GM18870 (cell line): ENCODE measurements at regions not wholly inside any gene's neighbourhood (a gene's known extent, or its start where the extent isn't known, plus 50 kb on each side); places are given as distances from the start of the nearest gene placed in this dataset.
"Not testable (repeated sequence)": the region's sequence is repeated elsewhere in the genome, so short reads cannot be mapped to it uniquely, and the experiment has no call there.

Experiments
- ATAC-seq: cut with Tn5 transposase; IDR thresholded peaks from one replicate; pipeline ENCODE4 v1.9.1; 2021; ENCODE audit warnings: moderate library complexity; ENCODE audit not compliant: unreplicated experiment

GRCh38 chr2:52423111-52423510, 1344.5 kb upstream of the CHAC2 start:
- no peak for ATAC-seq

GRCh38 chr2:52416340-52416739, 1351.3 kb upstream of the CHAC2 start:
- ATAC-seq, result no peak

- ATAC-seq, result no peak
These were observed 1352.9 kb upstream of the CHAC2 start for GRCh38 chr2:52414561-52415295.

- not testable (repeated sequence) for ATAC-seq
These were observed 1358.1 kb upstream of the CHAC2 start for GRCh38 chr2:52409308-52410118.

GRCh38 chr2:52405980-52406379, 1361.6 kb upstream of the CHAC2 start:
- no peak for ATAC-seq

- ATAC-seq, result no peak
These were observed 1362.7 kb upstream of the CHAC2 start for GRCh38 chr2:52404866-52405265.

GRCh38 chr2:52404046-52404445, 1363.6 kb upstream of the CHAC2 start:
- ATAC-seq, result no peak

GRCh38 chr2:52402128-52402527, 1365.5 kb upstream of the CHAC2 start:
- no peak for ATAC-seq

- no peak for ATAC-seq
These were observed 1364.9 kb upstream of the NRXN1 start for GRCh38 chr2:52396836-52397235.

GRCh38 chr2:52395912-52396311, 1364.0 kb upstream of the NRXN1 start:
- no peak for ATAC-seq

- no peak for ATAC-seq
These were observed 1359.7 kb upstream of the NRXN1 start for GRCh38 chr2:52391621-52392020.

GRCh38 chr2:52390651-52391050, 1358.7 kb upstream of the NRXN1 start:
- no peak for ATAC-seq

GRCh38 chr2:52387937-52388590, 1356.1 kb upstream of the NRXN1 start:
- no peak for ATAC-seq

- no peak for ATAC-seq
These were observed 1354.6 kb upstream of the NRXN1 start for GRCh38 chr2:52386433-52387030.

- no peak for ATAC-seq
These were observed 1351.6 kb upstream of the NRXN1 start for GRCh38 chr2:52383541-52383940.

- no peak for ATAC-seq
These were observed 1337.2 kb upstream of the NRXN1 start for GRCh38 chr2:52369178-52369577.

- ATAC-seq, result no peak
These were observed 1336.2 kb upstream of the NRXN1 start for GRCh38 chr2:52368141-52368540.

- no peak for ATAC-seq
These were observed 1334.0 kb upstream of the NRXN1 start for GRCh38 chr2:52365946-52366345.

GRCh38 chr2:52356556-52356955, 1324.6 kb upstream of the NRXN1 start:
- ATAC-seq, result no peak

- ATAC-seq, result no peak
These were observed 1315.4 kb upstream of the NRXN1 start for GRCh38 chr2:52347292-52347691.

- ATAC-seq, result no peak
These were observed 1313.7 kb upstream of the NRXN1 start for GRCh38 chr2:52345676-52346075.
